IPS-NIHi7 (cell line): ENCODE measurements at regions not wholly inside any gene's neighbourhood (a gene's known extent, or its start where the extent isn't known, plus 50 kb on each side); places are given as distances from the start of the nearest gene placed in this dataset.
A peak's percentile ranks its signal among the peaks of the same experiment; 100 is the strongest.

Source experiments
- DNase-seq: peaks from one replicate; pipeline ENCODE4 v3.0.0; 2012; ENCODE audit warnings: mixed read lengths; ENCODE audit errors: extremely low spot score

DNA sequence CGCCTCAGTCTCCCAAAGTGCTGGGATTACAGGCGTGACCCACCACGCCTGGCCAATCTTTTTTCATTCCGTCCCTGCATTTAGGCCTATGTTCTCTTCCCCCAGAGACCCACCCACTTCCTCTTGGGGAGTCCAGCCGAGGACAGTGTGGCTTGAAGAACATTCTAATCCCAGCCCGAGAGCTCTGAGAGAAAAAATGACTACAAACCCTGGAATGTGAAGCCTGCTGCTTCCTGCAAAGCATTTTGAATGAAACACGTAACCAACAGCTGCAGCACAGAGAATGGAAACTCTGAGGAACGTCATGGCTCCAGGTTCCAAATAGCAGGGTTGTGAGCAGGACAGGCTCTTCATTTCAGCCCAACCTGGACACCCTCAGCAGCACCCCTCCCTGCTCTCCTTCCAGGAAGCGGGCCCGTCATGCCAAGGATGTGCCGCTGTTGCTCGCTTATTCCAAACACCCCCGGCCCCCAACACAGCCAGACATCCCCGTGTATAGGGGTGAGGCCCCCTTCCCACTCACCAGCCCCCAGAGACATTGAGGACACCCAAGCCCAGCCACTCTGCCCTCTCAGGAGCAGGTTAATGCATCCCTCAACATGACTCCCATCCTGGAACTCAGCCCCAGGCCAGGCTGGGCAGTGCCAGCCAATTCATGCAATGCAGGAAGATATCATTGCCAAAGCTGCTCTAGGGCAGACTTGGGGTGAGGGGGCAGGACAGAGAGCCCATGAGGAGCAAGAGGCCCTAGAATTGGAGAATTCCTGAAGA is 139.8 kb downstream of the ZFP36L2 start:
- DNase-seq = peak; percentile 53

- DNase-seq = no peak
These were observed 140.5 kb downstream of the ZFP36L2 start for GRCh38 chr2:43085929-43086328.

GRCh38 chr2:43085505-43085904 is 140.9 kb downstream of the ZFP36L2 start:
- no peak for DNase-seq

DNA sequence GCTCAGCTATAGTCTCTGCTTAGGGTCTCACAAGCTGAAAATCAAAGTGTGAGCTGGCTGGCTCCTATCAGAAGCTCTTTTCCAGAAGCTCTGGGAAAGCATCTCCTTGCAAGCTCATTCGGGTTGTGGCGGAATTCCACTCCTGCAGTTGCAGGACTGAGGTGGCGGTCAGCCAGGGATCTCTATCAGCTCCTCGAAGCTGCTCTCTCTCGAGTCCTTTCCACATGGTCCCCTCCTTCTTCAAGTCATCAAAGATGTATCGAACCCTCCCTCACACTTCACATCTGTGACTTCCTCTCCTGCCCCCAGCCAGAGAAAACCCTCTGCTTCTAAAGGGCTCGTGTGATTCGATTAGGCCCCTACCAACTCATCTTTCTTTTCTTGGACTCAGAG is 141.7 kb downstream of the ZFP36L2 start:
- no peak for DNase-seq

DNA sequence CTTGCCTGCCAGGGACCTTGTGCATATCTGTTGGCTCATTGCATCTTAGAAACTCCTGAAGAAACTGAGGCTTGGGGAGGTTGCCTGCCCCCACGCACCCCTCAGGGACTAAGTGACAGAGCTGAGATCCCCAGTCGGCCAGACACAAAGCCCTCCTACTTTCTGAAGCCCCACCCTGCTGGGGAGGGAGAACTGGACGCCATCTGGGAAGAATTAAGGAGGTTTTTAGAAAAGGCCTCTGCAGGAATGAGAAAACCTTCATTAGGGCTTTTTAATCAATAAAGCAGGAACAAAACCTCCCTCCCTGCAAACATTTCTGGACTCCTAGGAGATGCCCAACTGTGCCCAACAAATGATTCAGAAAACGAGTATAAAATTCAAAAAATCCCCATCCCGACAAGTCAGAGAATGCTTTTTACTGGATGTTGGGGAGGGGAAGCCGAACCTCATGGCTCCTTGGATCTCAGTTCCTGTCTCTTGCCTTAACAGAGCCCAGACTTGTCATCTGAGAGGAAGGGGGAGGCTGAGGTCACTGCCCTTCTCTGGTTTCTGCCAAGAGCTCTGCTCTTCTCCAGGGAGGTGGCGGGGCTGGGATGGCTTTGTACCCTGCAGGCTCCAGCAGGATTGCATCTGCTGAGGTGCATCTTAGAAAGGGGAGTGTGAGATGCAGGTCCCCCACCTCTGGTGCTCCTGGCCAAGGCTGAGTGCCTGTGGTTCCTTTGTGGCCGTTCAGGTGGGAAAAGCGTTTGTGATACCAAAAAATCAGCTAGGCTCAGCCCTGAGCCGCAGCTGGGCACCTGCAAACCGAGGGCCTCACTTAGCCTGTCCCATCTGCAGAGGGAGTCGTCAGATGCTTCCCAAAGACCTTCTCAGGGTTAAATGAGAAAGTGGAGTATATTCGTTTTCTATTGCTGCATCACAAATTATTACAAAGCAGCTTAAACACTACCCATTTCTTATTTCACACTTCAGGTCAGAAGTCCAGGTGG is 142.4 kb downstream of the ZFP36L2 start:
- peak; percentile 59 for DNase-seq

- no peak for DNase-seq
These were observed 143.3 kb downstream of the ZFP36L2 start for GRCh38 chr2:43082903-43083677.

DNA sequence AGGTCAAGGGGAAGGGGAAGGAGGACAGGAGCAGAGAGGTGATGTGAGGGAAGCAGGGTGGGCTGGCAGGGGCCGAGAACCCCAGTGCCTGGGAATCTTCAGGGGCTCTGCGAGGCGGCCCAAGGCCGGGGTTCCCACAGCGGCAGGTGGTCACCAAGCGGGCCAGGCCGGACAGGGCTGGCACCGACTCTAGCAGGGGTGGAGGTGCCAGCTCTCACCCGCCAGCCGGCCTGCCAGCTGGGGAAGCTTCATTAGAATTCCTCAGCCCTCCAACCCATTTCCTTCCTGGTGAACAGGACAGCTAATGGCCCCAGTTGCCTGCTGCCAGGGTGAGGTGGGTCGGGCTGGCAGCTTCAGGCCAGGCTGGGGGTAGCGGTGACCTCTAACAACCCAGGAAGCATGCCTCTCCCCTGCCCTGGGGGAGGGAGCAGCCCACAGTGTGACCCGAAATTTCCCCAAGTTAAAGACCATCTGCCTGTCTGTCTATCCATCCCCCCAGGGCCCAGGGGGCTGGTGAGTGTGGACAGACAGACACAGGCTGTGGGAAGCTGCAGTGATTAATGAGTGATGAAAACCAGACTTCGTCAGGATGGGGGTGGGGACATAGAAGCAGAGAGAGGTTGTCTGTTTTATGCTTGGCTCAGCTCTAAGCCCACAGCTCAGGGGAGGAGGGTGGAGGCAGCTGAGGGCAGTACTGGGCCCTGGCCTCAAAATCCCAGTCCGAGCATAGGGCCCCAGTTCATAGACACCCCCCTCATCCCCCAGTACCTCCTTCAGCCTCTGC is 144.1 kb downstream of the ZFP36L2 start:
- DNase-seq = no peak

- DNase-seq = no peak
These were observed 145.2 kb downstream of the ZFP36L2 start for GRCh38 chr2:43081131-43081765.

DNA sequence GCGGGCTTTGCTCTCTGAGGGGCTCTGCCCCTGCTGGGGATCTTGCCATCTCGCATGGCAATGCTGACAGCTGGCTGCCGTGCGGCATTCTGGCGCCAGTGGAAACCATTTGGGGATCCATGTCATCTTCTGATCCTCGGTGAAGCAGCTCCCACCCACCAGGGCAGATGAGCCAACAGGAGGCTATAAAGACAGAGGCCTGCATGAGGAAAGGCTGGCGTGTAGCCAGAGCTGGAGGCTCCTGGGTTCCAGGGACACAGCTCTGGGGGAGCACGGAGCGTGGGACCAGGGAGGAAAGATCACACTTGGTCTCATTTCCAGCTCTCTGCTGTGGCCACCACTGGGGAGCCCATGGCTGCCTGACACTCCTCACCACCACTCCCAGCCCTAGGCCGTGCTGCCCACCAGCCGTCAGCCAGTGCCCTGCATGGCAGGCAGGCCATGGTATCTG is 145.8 kb downstream of the ZFP36L2 start:
- DNase-seq = no peak

- no peak for DNase-seq
These were observed 147.3 kb downstream of the ZFP36L2 start for GRCh38 chr2:43078781-43079755.

DNA sequence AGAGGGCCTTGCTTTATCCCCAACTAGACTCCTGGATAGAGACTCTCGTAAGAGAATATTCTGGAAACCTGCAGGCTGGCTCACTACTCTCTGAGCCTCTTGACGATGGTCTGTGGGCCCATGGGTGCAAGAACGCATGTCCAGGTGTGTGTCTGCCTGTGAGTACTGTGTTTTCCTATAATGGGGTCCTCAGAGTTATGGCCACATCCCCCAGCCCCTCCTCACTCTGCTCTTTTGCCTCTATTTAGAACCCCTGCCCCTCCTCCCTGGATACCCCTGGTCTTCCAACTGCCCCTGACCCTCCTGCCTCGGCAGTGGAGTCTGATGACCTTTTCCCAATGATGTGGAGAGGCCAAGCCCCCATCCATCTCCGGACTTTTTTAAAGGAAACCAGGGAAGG is 148.1 kb downstream of the ZFP36L2 start:
- DNase-seq = no peak

DNA sequence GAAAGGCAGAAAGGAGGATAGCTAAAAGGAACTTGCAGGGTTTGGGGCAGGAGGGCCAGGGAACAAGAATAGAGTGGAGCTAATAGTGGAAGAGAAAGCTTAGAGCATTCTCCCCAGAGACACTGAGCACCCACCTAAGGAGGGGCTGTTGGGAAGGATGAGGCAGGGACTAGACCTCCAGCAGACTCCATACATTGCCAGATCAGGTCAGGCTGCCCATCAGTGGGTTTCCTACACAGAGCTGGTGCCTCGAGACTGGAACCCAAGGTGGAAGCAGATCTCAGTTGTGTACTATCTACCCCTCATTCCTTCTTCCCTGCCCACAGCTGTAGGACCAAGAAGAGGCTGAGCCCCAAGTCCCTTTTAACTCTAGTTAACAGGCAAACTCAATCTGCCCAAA is 148.5 kb downstream of the ZFP36L2 start:
- DNase-seq = no peak

DNA sequence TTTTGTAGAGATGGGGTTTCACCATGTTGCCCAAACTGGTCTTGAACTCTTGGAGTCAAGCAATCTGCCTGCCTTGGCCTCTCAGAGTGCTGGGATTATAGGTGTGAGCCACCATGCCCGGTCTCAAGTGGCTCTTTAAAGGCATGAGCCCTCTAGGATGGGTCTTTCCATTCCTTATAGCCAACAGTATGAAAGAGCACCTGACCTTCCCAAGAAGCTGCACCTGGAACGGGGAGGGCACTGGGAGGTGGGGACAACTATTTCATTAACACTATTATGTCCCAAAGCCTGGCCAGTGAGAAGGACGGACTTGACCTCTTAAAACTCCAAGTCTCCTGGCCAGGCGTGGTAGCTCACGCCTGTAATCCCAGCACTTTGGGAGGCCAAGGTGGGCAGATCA is 149.7 kb downstream of the ZFP36L2 start:
- DNase-seq = no peak

GRCh38 chr2:43075811-43076585 is 150.4 kb downstream of the ZFP36L2 start:
- no peak for DNase-seq

DNA sequence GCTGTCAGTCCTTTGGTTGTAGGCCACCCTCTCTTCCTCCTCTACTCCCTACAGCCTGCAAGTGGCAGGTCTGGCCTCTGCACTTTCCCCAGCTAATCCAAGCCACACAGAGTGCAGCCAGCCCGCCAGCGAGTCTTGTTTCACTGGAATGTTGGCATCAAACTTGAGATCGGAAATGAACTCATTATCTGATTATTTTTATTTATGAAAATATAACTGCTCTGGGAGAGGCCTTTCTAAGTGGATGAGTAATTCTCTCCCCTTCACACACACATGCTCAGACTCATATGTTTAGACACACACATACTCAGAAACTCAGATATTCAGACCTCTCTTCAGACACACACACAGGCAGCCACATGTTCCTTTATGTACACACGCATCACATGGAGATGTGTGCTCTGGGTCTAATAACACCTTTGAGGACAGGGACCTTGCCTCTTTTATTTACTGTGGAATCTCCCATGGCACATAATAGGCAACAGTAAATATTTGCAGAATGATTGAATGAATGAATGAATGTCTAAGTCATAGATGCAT is 151.3 kb downstream of the ZFP36L2 start:
- DNase-seq = no peak

DNA sequence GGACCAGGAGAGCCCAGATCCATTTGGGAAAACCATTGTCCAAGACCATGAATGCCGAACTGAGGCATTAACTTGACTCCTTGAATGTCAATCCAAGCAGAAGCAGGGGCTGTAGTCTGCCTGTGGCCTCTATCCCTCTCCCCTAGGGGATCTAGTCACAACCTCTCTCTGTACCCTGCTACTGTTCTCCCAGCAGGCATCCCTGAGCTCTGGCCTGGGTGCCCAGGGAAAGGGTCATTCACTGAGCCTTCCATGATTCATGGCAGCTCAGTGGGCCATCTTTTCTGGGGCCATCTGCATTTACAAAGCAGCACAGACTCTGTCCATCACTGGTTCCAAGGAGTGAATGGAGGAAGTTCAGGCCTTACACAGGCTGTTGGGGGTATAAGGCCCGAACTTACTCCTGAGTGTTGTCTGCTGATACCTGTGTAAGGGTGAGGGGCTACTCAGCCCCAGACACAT is 151.8 kb downstream of the ZFP36L2 start:
- DNase-seq = no peak

- no peak for DNase-seq
These were observed 152.4 kb downstream of the ZFP36L2 start for GRCh38 chr2:43074052-43074451.

DNA sequence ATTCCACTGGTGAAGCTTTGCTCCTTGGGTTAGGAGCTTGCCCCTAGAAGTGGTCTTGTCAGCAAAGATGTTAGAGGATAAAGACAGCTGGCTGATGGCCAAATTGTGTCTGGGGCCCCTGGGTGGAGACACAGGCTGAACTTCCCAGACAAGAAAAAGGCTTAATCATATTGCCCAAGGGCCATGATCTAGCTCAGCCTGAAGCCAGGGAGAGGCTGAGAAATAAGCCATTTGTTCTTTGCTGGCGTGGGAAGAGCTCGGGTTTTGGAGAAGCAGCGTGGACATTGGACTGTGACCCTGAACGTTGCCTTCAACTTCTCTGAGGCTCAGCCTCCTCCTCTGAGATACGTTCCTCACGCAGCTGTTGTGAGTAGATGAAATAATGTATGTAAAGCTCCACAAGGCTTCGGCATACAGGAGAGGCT is 153.0 kb downstream of the ZFP36L2 start:
- no peak for DNase-seq
